Endothelial cell of umbilical vein (primary cell): ENCODE measurements at regions not wholly inside any gene's neighbourhood (a gene's known extent, or its start where the extent isn't known, plus 50 kb on each side); places are given as distances from the start of the nearest gene placed in this dataset.

Experiments used
- BruUV-seq: library from RNA; stranded (reverse); fragments of 400-500 nt; replicated peaks from 2 replicates; lab custom pipeline; 2021; lab: Mats Ljungman, UMichigan
- CTCF ChIA-PET: fragments of 300-600, 350-600 bp; sonication (Branson Sonifier 250); formaldehyde crosslinking; loops from one replicate; lab custom pipeline; 2021; ENCODE audit warnings: antibody characterized with exemption, inconsistent platforms; lab: Charles Lee
- POLR2A ChIA-PET: fragments of 300-600, 350-600 bp; sonication (Branson Sonifier 250); formaldehyde crosslinking; loops from one replicate; lab custom pipeline; 2021; ENCODE audit warnings: antibody characterized with exemption, inconsistent platforms; lab: Charles Lee
- DNase-seq: peaks from one replicate; pipeline ENCODE4 v3.0.0-alpha.2; 2011; ENCODE audit warnings: low read depth, low spot score
- FAIRE-seq: peaks from 2 replicates; lab custom pipeline; 2011; peaks lifted over from hg19 to GRCh38; lab: Jason Lieb, UNC
- H2AFZ ChIP-seq: 2 replicates; pipeline ENCODE4 v1.6.0; 2012; ENCODE audit warnings: low read depth, low read length, control low read depth, inconsistent platforms
- H3K27ac ChIP-seq: 2 replicates; pipeline ENCODE4 v1.5.1; 2011; ENCODE audit warnings: low read depth, mild to moderate bottlenecking, control low read depth, low read length, moderate library complexity; ENCODE audit not compliant: insufficient read depth
- H3K27me3 ChIP-seq, 2 experiments: 2 replicates each; pipeline versions ENCODE4 v1.6.0 to v1.6.1; 2011; ENCODE audit warnings: low read length in 2 of 2, mixed read lengths in 1 of 2; ENCODE audit not compliant: control insufficient read depth in 2 of 2, insufficient read depth in 2 of 2
- H3K36me3 ChIP-seq, 2 experiments: 2 replicates in 1 of 2; 3 replicates in 1 of 2; pipeline ENCODE4 v1.5.1; 2011; ENCODE audit warnings: low read length in 2 of 2, mild to moderate bottlenecking in 1 of 2, moderate library complexity in 1 of 2; ENCODE audit not compliant: control insufficient read depth in 2 of 2, insufficient read depth in 2 of 2; ENCODE audit errors: extremely low read depth in 1 of 2
- H3K4me1 ChIP-seq: 3 replicates; pipeline ENCODE4 v1.5.1; 2011; ENCODE audit warnings: mild to moderate bottlenecking, low read length; ENCODE audit not compliant: control insufficient read depth, insufficient read depth; ENCODE audit errors: extremely low read depth
- H3K4me2 ChIP-seq: 2 replicates; pipeline ENCODE4 v1.6.1; 2011; ENCODE audit warnings: low read length, control low read depth, mixed read lengths; ENCODE audit not compliant: insufficient read depth
- H3K4me3 ChIP-seq, 3 experiments: fragments of 200-600 bp in 1 of 3; sonication (generic), shearing (Covaris generic) in 1 of 3; replicated peaks in 1 of 3; 2 replicates each; pipeline ENCODE4 v1.5.1; 2011 to 2016; ENCODE audit warnings: control low read depth in 3 of 3, low read length in 3 of 3, mild to moderate bottlenecking in 2 of 3, inconsistent platforms in 1 of 3, low read depth in 1 of 3, moderate library complexity in 1 of 3; ENCODE audit not compliant: insufficient read depth in 1 of 3
- H3K79me2 ChIP-seq: 2 replicates; pipeline ENCODE4 v1.6.0; 2012; ENCODE audit warnings: low read length, inconsistent platforms; ENCODE audit not compliant: control insufficient read depth, insufficient read depth
- H3K9ac ChIP-seq: replicated peaks from 2 replicates; pipeline ENCODE3; 2011; ENCODE audit warnings: low read length, control low read depth; ENCODE audit not compliant: insufficient read depth; ENCODE audit errors: extremely low read depth
- H3K9me1 ChIP-seq: replicated peaks from 3 replicates; pipeline ENCODE4 v1.6.0; 2011; ENCODE audit warnings: mild to moderate bottlenecking, low read length; ENCODE audit not compliant: control insufficient read depth, insufficient read depth; ENCODE audit errors: extremely low read depth
- H3K9me3 ChIP-seq: replicated peaks from 2 replicates; pipeline ENCODE4 v1.5.1; 2012; ENCODE audit warnings: low read length, inconsistent platforms; ENCODE audit not compliant: control insufficient read depth, insufficient read depth
- H4K20me1 ChIP-seq: replicated peaks from 2 replicates; pipeline ENCODE3; 2011; ENCODE audit warnings: mild to moderate bottlenecking, low read length; ENCODE audit not compliant: control insufficient read depth, insufficient read depth; ENCODE audit errors: extremely low read depth
- EZH2 ChIP-seq: IDR thresholded peaks from 2 replicates; pipeline ENCODE4 v1.6.1; 2012; ENCODE audit warnings: borderline replicate concordance, low read depth, mild to moderate bottlenecking, moderate library complexity, low read length, inconsistent platforms; ENCODE audit not compliant: severe bottlenecking
- FOS ChIP-seq: IDR thresholded peaks from 2 replicates; pipeline ENCODE4 v1.6.1; 2011; ENCODE audit warnings: mild to moderate bottlenecking, low read length, moderate library complexity, borderline replicate concordance; ENCODE audit not compliant: insufficient read depth
- GATA2 ChIP-seq: IDR thresholded peaks from 2 replicates; pipeline ENCODE4 v1.7.0; 2011; ENCODE audit warnings: low read depth, mild to moderate bottlenecking, moderate library complexity, mixed read lengths, low read length; ENCODE audit not compliant: insufficient read length, insufficient read depth
- JUN ChIP-seq: IDR thresholded peaks from 2 replicates; pipeline ENCODE4 v1.6.1; 2011; ENCODE audit warnings: borderline replicate concordance, low read depth; ENCODE audit not compliant: insufficient read length, insufficient read depth
- MYC ChIP-seq: IDR thresholded peaks from one replicate; pipeline ENCODE4 v1.6.1; 2011; ENCODE audit warnings: mild to moderate bottlenecking, low read depth, low read length
- POLR2A ChIP-seq: IDR thresholded peaks from 2 replicates; pipeline ENCODE4 v1.6.1; 2012; ENCODE audit warnings: low read depth, mild to moderate bottlenecking, control low read depth, low read length
- POLR2AphosphoS5 ChIP-seq: IDR thresholded peaks from 2 replicates; pipeline ENCODE4 v1.6.1; 2012; ENCODE audit warnings: low read depth, mild to moderate bottlenecking, control low read depth, low read length, moderate library complexity; ENCODE audit not compliant: insufficient read depth
- dilution Hi-C: fragments of 300-500 bp; cut with MboI; formaldehyde crosslinking; loops from one replicate; pipeline ENCODE4 v1.15.0; 2019; ENCODE audit warnings: low sequenced_read_pairs; ENCODE audit not compliant: extremely low pct_ligation_motif_present
- intact Hi-C: fragments of 100-400 bp; cut with micrococcal nuclease; formaldehyde crosslinking; loops from one replicate; pipeline ENCODE4 v1.10.0; 2022
- TF ChIP-seq, protein P1 (sequence below): IDR thresholded peaks from 2 replicates; pipeline ENCODE4 v1.6.1; 2011; ENCODE audit not compliant: insufficient read depth, insufficient read length
- TF ChIP-seq, protein P2 (sequence below), 2 donors: IDR thresholded peaks; 1 replicate in 1 of 2; 2 replicates in 1 of 2; pipeline ENCODE4 v1.5.1; 2011; ENCODE audit warnings: low read length in 2 of 2, mild to moderate bottlenecking in 2 of 2, moderate library complexity in 2 of 2, control low read depth in 1 of 2, inconsistent platforms in 1 of 2, low read depth in 1 of 2; ENCODE audit not compliant: insufficient read depth in 1 of 2; ENCODE audit errors: extremely low read depth in 1 of 2

DNA sequence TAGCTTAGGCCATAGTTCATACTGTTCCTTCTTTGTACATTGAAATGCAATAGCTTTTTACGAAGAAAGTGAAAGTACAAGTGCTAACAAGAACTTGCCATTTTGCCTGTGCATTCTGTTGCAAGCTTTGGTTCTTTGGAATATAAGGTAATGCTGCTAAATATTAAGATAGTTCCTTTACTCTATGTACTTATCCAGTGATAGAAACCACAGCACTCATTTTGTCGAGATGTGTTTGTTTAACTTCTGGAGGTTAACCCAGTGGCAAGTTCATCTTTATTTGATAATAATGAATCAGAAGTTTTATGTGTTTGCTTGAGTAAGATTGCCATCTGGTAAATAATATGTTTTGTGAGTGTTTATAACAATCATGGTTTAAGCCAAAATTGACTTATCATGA lies 373.1 kb upstream of the FANCL start:
- BruUV-seq = no TSS peak
- peaks cover 15% of the 10 kb centered on the region for H3K4me1 ChIP-seq
- no peak overlapping the region for H3K9ac ChIP-seq
- peak overlapping the region; percentile 51 for H2AFZ ChIP-seq
- no peak overlapping the region for H3K27ac ChIP-seq
- DNase-seq (peak; percentile 20), FAIRE-seq (peak; percentile 15)
- ChIA-PET CTCF (interaction anchor here (1.0 to 1.8 kb wide), 5 partner anchors 11 to 66 kb away, joined by 3 to 5 read pairs (median 3); no protein-coding TSS in a partner anchor), POLR2A (no interaction called here)
- no peaks in the 10 kb centered on the region for H3K9me1 ChIP-seq
- no peaks in the 10 kb centered on the region for H3K79me2 ChIP-seq
- no peaks in the 10 kb centered on the region for H3K27me3 ChIP-seq
- H3K36me3 ChIP-seq = no peaks in the 10 kb centered on the region
- dilution Hi-C loops (no loop called here), intact Hi-C loops (no loop called here)
- TF ChIP-seq POLR2A (no peak), POLR2AphosphoS5 (no peak)
- TF ChIP-seq, protein P1, sequence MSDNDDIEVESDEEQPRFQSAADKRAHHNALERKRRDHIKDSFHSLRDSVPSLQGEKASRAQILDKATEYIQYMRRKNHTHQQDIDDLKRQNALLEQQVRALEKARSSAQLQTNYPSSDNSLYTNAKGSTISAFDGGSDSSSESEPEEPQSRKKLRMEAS = no peak
- H3K4me2 ChIP-seq = peak overlapping the region; percentile 47
- H4K20me1 ChIP-seq = no peaks in the 10 kb centered on the region
- no peak overlapping the region for H3K4me3 ChIP-seq
- no peaks in the 10 kb centered on the region for H3K9me3 ChIP-seq

DNA sequence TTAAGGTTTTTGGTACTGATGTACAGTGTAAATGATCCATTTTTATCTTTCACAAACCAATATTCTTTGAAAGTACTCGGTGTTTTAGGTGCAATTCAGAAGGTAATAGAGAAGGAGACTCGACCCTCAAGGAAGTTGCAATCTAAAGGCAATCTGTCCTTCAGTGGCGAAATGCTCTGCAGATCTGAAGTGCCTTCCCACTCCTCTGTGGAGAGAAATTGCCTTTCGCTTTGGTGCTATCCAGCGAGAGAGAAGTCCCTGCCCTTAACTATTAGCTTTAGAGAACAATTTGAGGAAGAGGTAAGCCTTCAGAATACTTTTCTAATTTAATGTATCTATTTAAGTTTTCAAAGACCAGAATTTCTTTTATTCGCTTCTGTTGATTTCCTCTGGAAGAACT lies 371.8 kb upstream of the FANCL start:
- no peak overlapping the region for H2AFZ ChIP-seq
- TF ChIP-seq JUN (no peak), POLR2AphosphoS5 (no peak), GATA2 (no peak), MYC (no peak), EZH2 (no peak), POLR2A (no peak), FOS (no peak)
- TF ChIP-seq, protein P1 = no peak
- TF ChIP-seq, protein P2, sequence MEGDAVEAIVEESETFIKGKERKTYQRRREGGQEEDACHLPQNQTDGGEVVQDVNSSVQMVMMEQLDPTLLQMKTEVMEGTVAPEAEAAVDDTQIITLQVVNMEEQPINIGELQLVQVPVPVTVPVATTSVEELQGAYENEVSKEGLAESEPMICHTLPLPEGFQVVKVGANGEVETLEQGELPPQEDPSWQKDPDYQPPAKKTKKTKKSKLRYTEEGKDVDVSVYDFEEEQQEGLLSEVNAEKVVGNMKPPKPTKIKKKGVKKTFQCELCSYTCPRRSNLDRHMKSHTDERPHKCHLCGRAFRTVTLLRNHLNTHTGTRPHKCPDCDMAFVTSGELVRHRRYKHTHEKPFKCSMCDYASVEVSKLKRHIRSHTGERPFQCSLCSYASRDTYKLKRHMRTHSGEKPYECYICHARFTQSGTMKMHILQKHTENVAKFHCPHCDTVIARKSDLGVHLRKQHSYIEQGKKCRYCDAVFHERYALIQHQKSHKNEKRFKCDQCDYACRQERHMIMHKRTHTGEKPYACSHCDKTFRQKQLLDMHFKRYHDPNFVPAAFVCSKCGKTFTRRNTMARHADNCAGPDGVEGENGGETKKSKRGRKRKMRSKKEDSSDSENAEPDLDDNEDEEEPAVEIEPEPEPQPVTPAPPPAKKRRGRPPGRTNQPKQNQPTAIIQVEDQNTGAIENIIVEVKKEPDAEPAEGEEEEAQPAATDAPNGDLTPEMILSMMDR (IDR thresholded peaks at IDR 0.05; ENCODE audit: extremely low read depth in 1 of 2, insufficient read depth in 1 of 2, low read depth in 1 of 2, low read length in 2 of 2) = no peak
- no TSS peak for BruUV-seq
- ChIA-PET CTCF (interaction anchor here (1.6 to 1.8 kb wide), 2 partner anchors 12 to 67 kb away, joined by 3 to 5 read pairs; no protein-coding TSS in a partner anchor), POLR2A (no interaction called here)
- H3K9me1 ChIP-seq = no peaks in the 10 kb centered on the region
- intact Hi-C loops (no loop called here), dilution Hi-C loops (no loop called here)
- H3K27me3 ChIP-seq = no peaks in the 10 kb centered on the region
- no peak overlapping the region for H3K9ac ChIP-seq
- no peaks in the 10 kb centered on the region for H4K20me1 ChIP-seq
- DNase-seq (no peak), FAIRE-seq (no peak)
- no peak overlapping the region for H3K27ac ChIP-seq
- no peaks in the 10 kb centered on the region for H3K36me3 ChIP-seq
- no peaks in the 10 kb centered on the region for H3K9me3 ChIP-seq
- peaks cover 9% of the 10 kb centered on the region for H3K4me1 ChIP-seq
- H3K4me2 ChIP-seq = no peak overlapping the region
- no peaks in the 10 kb centered on the region for H3K79me2 ChIP-seq
- H3K4me3 ChIP-seq = no peak overlapping the region
